ENCODE measurements at regions not wholly inside any gene's neighbourhood (a gene's known extent, or its start where the extent isn't known, plus 50 kb on each side); places are given as distances from the start of the nearest gene placed in this dataset.

GRCh38 chr5:174359071-174359470, 313.6 kb downstream of the NSG2 start:
- Histone ChIP-seq H3K4me1 (ENCODE audit: control insufficient read depth in 1 of 2, insufficient read depth in 2 of 2, low read length in 2 of 2) (0 out of 4 replicates have a peak, but pooled peaks cover 0 to 4% of the 10 kb centered on the region in 2 experiments), H3K9me3 (ENCODE audit: control insufficient read depth in 1 of 2, insufficient read depth in 1 of 2, low read depth in 1 of 2, low read length in 2 of 2) (peaks cover 0 to 9% of the 10 kb centered on the region in 2 experiments; a peak in 2 of 4 replicates), H3K36me3 (ENCODE audit: control insufficient read depth in 1 of 2, insufficient read depth in 2 of 2, low read length in 2 of 2) (no peaks in the 10 kb centered on the region), H3K9ac (ENCODE audit: low read length) (no peak overlapping the region), H3K4me3 (replicated peaks in 1 of 2; ENCODE audit: low read depth in 1 of 2, low read length in 2 of 2) (no peak overlapping the region), H4K20me1 (ENCODE audit: insufficient read depth) (no peaks in the 10 kb centered on the region), H3K9me2 (ENCODE audit: insufficient read depth) (no peaks in the 10 kb centered on the region), H3K27me3 (ENCODE audit: insufficient read depth, low read length) (peaks cover 50% of the 10 kb centered on the region; the same call in 1 of the 2 replicates), H3K79me2 (ENCODE audit: insufficient read depth, low read length) (no peaks in the 10 kb centered on the region), H2AFZ (ENCODE audit: low read depth, low read length, poor library complexity, severe bottlenecking) (no peak overlapping the region), H3K4me2 (ENCODE audit: low read length) (no peak overlapping the region), H3K27ac (ENCODE audit: low read depth, low read length) (no peak overlapping the region)
- no TSS peak for BruUV-seq (replicated peaks)
- ChIA-PET RAD21 (ENCODE audit: low non-redundant PET in 1 of 2, low total read pairs in 2 of 2, uncharacterized antibody in 2 of 2, unreplicated experiment in 2 of 2) (no interaction called here), POLR2A (interaction anchor here (1.2 kb wide), 1 partner anchor 24 kb away, joined by 3 read pairs; no protein-coding TSS in a partner anchor), CTCF (no interaction called here)
- intact Hi-C loops (cut with micrococcal nuclease), result no loop called here
- DNase-seq (ENCODE audit: low read depth, low spot score) (no peak), ATAC-seq (no peak)
- TF ChIP-seq RAD21 (IDR thresholded peaks at IDR 0.05; ENCODE audit: low read depth) (no peak), SRF (IDR thresholded peaks at IDR 0.05; ENCODE audit: low read depth) (no peak), POLR2AphosphoS5 (IDR thresholded peaks at IDR 0.05; ENCODE audit: low read depth, low read length) (no peak), EZH2 (IDR thresholded peaks at IDR 0.05) (no peak)

- CTCF ChIA-PET, result no interaction called here
- no peak for DNase-seq (ENCODE audit: low read depth, low spot score)
- intact Hi-C loops (cut with micrococcal nuclease), result no loop called here
- BruUV-seq (replicated peaks), result no TSS peak
- no peaks in the 10 kb centered on the region for H3K4me1 ChIP-seq (ENCODE audit: control insufficient read depth in 1 of 2, insufficient read depth in 2 of 2, low read length in 2 of 2)
- no peak overlapping the region for H2AFZ ChIP-seq (ENCODE audit: low read depth, low read length, poor library complexity, severe bottlenecking)
- H3K9me2 ChIP-seq (ENCODE audit: insufficient read depth), result no peaks in the 10 kb centered on the region
- no peak for ATAC-seq
- no peak for TF ChIP-seq TCF7L2 (IDR thresholded peaks at IDR 0.05; ENCODE audit: borderline replicate concordance, extremely low read depth, insufficient read depth, insufficient read length)
- no peak overlapping the region for H3K4me3 ChIP-seq (replicated peaks in 1 of 2; ENCODE audit: low read depth in 1 of 2, low read length in 2 of 2)
- POLR2A ChIA-PET, result no interaction called here
- peaks cover 54% of the 10 kb centered on the region for H3K27me3 ChIP-seq (ENCODE audit: insufficient read depth, low read length)
- no peaks in the 10 kb centered on the region for H3K79me2 ChIP-seq (ENCODE audit: insufficient read depth, low read length)
- no peaks in the 10 kb centered on the region for H4K20me1 ChIP-seq (ENCODE audit: insufficient read depth)
- no peak overlapping the region for H3K27ac ChIP-seq (ENCODE audit: low read depth, low read length)
- H3K36me3 ChIP-seq (ENCODE audit: control insufficient read depth in 1 of 2, insufficient read depth in 2 of 2, low read length in 2 of 2), result no peaks in the 10 kb centered on the region
- H3K9ac ChIP-seq (ENCODE audit: low read length), result no peak overlapping the region
- peaks cover 0 to 9% of the 10 kb centered on the region in 2 experiments; a peak in 2 of 4 replicates for H3K9me3 ChIP-seq (ENCODE audit: control insufficient read depth in 1 of 2, insufficient read depth in 1 of 2, low read depth in 1 of 2, low read length in 2 of 2)
- H3K4me2 ChIP-seq (ENCODE audit: low read length), result no peak overlapping the region
- RAD21 ChIA-PET (ENCODE audit: low non-redundant PET in 1 of 2, low total read pairs in 2 of 2, uncharacterized antibody in 2 of 2, unreplicated experiment in 2 of 2), result no interaction called here
Observed at GRCh38 chr5:174362514-174362913, 317.0 kb downstream of the NSG2 start.

Data from HCT116 (cell line).